ENCODE measurements at regions not wholly inside any gene's neighbourhood (a gene's known extent, or its start where the extent isn't known, plus 50 kb on each side); places are given as distances from the start of the nearest gene placed in this dataset.

- CTCF ChIA-PET = interaction anchor here (0.6 kb wide), 1 partner anchor 1530 kb away, joined by 5 read pairs; no protein-coding TSS in a partner anchor
- no peak for TF ChIP-seq ZSCAN4 (tag by site-specific recombination; IDR thresholded peaks at IDR 0.05)
- H3K4me1 ChIP-seq (ENCODE audit: control insufficient read depth, insufficient read depth, low read length) = no peaks in the 10 kb centered on the region
- no peak overlapping the region for H3K4me3 ChIP-seq (ENCODE audit: low read depth, low read length)
- no peak overlapping the region for H3K27ac ChIP-seq (ENCODE audit: extremely low read depth, low read depth, low read length)
- H3K36me3 ChIP-seq (ENCODE audit: control insufficient read depth in 2 of 2, insufficient read depth in 1 of 2, low read length in 2 of 2) = no peaks in the 10 kb centered on the region
- no peaks in the 10 kb centered on the region for H3K9me3 ChIP-seq (ENCODE audit: control insufficient read depth, insufficient read depth, low read depth, low read length)
- POLR2A ChIA-PET = no interaction called here
Observed at GRCh38 chr11:92122561-92122960, 102.1 kb upstream of the FAT3 start.

GRCh38 chr11:92111287-92111686 is 113.3 kb upstream of the FAT3 start:
- Histone ChIP-seq H3K27ac (ENCODE audit: extremely low read depth, low read depth, low read length) (no peak overlapping the region), H3K36me3 (ENCODE audit: control insufficient read depth in 2 of 2, insufficient read depth in 1 of 2, low read length in 2 of 2) (no peaks in the 10 kb centered on the region), H3K4me1 (ENCODE audit: control insufficient read depth, insufficient read depth, low read length) (no peaks in the 10 kb centered on the region), H3K9me3 (ENCODE audit: control insufficient read depth, insufficient read depth, low read depth, low read length) (no peaks in the 10 kb centered on the region), H3K4me3 (ENCODE audit: low read depth, low read length) (no peak overlapping the region)
- TF ChIP-seq OVOL3 (tag by site-specific recombination; IDR thresholded peaks at IDR 0.05) (no peak), ZNF324 (tag by site-specific recombination; IDR thresholded peaks at IDR 0.05) (no peak), ZNF398 (tag by site-specific recombination; IDR thresholded peaks at IDR 0.05) (no peak), ZBTB44 (tag by site-specific recombination; IDR thresholded peaks at IDR 0.05) (no peak), ZNF585B (tag by site-specific recombination; IDR thresholded peaks at IDR 0.05) (no peak), ZNF341 (tag by site-specific recombination; IDR thresholded peaks at IDR 0.05; ENCODE audit: low read depth) (no peak), ZNF157 (tag by site-specific recombination; IDR thresholded peaks at IDR 0.05) (no peak), ZNF660 (tag by site-specific recombination; IDR thresholded peaks at IDR 0.05) (no peak), ZNF529 (tag by site-specific recombination; IDR thresholded peaks at IDR 0.05; ENCODE audit: insufficient replicate concordance) (no peak), PATZ1 (tag by site-specific recombination; IDR thresholded peaks at IDR 0.05) (no peak), ZNF626 (tag by site-specific recombination; IDR thresholded peaks at IDR 0.05) (no peak), ZNF658 (tag by site-specific recombination; IDR thresholded peaks at IDR 0.05) (no peak), ZNF138 (tag by site-specific recombination; IDR thresholded peaks at IDR 0.05; ENCODE audit: borderline replicate concordance) (no peak), ZNF623 (tag by site-specific recombination; IDR thresholded peaks at IDR 0.05) (no peak), GLI2 (tag by site-specific recombination; IDR thresholded peaks at IDR 0.05; ENCODE audit: borderline replicate concordance, low read depth) (no peak), INSM2 (tag by site-specific recombination; IDR thresholded peaks at IDR 0.05) (no peak), ZNF37A (tag by site-specific recombination; IDR thresholded peaks at IDR 0.05) (no peak), ZNF366 (tag by site-specific recombination; conservative IDR thresholded peaks at IDR 0.05) (no peak)
- ChIA-PET CTCF (interaction anchor here (0.5 to 0.6 kb wide), 2 partner anchors 52 to 297 kb away, joined by 3 read pairs; no protein-coding TSS in a partner anchor), POLR2A (no interaction called here)
